GM12873 (cell line): ENCODE measurements at regions not wholly inside any gene's neighbourhood (a gene's known extent, or its start where the extent isn't known, plus 50 kb on each side); places are given as distances from the start of the nearest gene placed in this dataset.

Source experiments
- TF ChIP-seq, protein P1 (sequence below): IDR thresholded peaks from 2 replicates; pipeline ENCODE4 v1.5.1; 2012; ENCODE audit warnings: low read depth, mild to moderate bottlenecking, moderate library complexity, low read length, control low read depth; ENCODE audit not compliant: insufficient read depth; ENCODE audit errors: missing control alignments

DNA sequence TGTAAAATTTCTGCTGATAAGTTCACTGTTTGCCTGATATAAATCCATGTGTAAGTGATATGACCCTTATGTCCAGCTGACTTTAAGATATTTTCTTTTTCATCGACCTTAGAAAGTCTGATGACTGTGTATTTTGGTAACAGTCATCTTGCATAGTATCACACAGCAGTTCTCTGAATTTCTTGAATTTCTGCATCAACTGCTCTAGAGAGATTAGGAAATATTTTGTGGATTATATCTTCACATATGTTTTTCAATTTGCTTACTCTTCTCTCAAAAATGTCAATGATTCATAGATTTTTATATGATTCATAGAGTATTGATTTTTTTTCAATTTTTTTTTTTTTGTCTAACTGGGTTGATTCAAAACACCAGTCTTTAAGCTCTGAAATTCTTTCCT, 945.3 kb downstream of the TRIB2 start:
- TF ChIP-seq, protein P1, sequence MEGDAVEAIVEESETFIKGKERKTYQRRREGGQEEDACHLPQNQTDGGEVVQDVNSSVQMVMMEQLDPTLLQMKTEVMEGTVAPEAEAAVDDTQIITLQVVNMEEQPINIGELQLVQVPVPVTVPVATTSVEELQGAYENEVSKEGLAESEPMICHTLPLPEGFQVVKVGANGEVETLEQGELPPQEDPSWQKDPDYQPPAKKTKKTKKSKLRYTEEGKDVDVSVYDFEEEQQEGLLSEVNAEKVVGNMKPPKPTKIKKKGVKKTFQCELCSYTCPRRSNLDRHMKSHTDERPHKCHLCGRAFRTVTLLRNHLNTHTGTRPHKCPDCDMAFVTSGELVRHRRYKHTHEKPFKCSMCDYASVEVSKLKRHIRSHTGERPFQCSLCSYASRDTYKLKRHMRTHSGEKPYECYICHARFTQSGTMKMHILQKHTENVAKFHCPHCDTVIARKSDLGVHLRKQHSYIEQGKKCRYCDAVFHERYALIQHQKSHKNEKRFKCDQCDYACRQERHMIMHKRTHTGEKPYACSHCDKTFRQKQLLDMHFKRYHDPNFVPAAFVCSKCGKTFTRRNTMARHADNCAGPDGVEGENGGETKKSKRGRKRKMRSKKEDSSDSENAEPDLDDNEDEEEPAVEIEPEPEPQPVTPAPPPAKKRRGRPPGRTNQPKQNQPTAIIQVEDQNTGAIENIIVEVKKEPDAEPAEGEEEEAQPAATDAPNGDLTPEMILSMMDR = no peak

DNA sequence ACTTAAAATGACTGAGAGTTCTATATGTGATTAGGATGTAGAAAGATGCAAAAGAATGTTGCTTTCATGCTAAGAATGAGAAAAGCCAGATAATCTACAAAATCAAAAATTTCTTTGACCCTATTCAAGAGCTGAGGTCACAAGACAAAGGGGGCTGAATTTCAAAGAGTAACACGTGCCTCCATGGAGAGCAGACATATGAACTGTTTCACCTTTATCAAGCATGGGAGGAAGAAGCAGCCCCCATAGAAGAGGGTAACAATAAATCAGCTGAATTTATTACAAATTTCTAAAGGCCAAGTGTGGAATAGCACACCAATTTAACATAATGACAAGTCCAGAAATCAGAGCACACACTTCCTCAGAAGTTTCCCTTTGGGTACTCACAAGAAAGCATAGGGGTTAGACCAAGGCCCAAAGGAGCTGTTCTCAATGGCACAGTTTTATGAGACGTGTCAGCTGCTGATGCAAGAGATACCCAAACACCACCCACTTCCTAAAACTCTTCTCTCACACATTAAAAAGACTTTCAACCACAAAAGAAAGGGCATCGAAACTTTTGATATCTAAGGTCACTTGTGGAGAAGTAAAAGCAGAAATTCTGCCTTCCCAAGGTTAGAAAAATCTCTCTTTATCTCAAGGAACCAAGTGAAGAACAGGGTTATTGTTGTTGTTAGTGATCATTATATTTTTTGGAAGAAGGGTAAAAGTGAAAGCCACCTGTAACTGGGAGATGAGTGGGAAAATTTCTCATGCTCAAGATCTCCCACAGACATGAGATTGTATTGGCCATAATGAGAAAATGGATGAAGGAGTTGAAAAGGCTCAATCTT, 950.1 kb downstream of the TRIB2 start:
- TF ChIP-seq, protein P1 = no peak

DNA sequence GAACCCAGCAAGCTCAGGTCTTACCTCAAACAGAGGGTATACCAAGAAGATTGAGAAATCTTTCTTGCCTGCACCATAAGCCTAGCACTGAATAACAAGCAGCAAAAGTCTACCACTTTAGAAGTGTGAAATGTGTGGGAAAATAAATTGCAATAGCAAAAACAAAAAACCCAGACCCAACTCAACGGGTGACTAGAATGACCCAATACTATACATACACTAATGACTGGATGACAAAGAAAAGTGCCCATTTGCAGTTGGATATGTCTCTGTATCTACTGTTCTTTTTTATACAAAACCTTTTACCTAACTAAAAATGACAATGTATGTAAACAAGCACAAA, 950.6 kb downstream of the TRIB2 start:
- TF ChIP-seq, protein P1 = no peak

DNA sequence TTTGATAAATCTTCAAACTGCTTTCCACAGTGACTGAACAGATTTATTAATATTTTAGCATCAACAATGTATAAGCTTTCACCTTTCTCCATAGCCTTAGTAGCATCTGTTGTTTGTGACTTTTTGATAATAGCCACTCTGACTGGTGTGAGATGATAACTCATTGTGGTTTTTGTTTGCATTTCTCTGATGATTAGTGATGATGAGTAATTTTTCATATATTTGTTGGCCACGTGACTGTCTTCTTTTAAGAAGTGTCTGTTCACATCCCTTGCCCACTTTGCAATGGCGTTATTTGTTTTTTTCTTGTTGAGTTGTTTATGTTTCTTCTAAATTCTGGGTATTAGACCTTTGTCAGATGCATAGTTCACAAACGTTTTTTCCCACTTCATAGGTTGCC, 952.9 kb downstream of the TRIB2 start:
- TF ChIP-seq, protein P1 = no peak

DNA sequence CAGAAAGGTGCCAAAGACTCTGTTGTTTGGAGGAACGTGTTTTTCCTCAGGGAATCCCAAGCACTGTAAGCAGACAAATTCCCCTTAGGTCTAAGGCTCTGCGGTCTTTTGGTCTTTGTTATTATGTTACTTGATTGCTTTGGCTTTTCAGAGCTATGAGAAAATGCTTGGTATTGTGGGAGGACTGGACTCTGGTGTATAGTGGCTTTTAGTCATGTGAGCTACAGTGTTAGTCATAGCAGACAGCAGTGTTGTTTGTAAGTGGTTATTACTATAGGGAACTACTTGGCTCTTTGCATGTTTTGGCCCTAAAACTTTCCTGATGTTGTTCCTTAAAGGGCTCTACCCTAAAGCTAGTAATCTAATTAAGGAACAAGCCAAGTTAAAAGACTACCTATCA, 956.2 kb upstream of the LRATD1 start:
- TF ChIP-seq, protein P1 = no peak

DNA sequence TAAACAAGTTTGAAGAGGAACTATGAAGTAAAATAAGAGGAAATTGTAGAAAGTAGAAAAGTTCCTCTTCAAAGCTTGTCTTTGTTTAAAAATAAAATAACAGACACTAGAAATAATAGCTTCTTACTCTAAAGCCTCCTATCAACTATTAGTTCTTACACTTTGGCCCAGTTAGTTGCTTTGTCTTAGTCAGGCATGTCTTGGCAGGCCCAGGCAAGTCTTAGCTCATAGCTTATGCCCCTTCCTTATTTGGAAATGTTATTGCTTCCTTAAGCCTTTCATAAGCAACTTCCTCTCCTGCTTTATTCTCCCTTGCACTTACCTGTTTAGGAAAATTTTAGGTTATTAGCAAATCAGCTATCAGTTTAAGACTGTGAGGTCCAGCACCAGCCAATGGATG, 950.6 kb upstream of the LRATD1 start:
- TF ChIP-seq, protein P1 = no peak

DNA sequence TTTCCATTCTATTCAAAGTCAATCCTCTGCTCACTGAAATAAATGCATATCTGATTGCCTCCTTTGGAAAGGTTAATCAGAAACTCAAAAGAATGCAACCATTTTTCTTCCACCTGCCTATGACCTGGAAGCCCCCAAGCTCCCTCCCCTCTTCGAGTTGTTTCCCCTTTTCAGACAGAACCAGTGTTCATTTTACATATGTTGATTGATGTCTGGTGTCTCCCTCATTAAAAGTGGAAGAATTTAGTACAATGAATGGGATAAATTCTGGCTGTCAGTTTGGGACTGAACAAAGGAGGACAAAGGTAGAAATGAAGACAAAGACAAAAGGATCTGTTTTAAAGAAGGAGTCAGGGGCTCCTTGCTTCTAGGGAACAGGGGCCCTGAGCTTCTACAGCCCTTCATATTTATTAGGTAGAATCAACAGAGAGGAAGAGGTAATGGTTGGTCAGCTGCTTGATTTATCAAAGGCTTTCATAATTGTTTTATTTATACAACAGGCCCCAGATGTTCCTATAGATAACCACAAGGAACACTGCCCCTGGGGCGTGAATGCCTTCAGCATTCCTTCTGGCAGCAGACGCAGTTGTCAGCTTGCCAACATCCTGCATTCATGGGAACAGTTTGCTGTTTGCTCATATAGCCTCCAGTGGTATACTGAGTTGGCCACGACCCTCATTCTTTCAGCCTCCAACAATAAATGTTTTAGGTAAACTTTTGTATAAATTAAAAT, 949.8 kb upstream of the LRATD1 start:
- TF ChIP-seq, protein P1 = no peak
